ENCODE measurements at regions not wholly inside any gene's neighbourhood (a gene's known extent, or its start where the extent isn't known, plus 50 kb on each side); places are given as distances from the start of the nearest gene placed in this dataset.
A peak's percentile ranks its signal among the peaks of the same experiment; 100 is the strongest.
"Not testable (repeated sequence)": the region's sequence is repeated elsewhere in the genome, so short reads cannot be mapped to it uniquely, and the experiment has no call there.

- DNase-seq, result peak in 1 of 2 experiments; percentile 34
Observed at GRCh38 chr15:100721758-100722550, 119.6 kb downstream of the ASB7 start.

GRCh38 chr15:100722551-100723314 is 120.3 kb downstream of the ASB7 start:
- DNase-seq, result no peak

- DNase-seq, result no peak
Observed at GRCh38 chr15:100723315-100723801, 121.0 kb downstream of the ASB7 start.

GRCh38 chr15:100725121-100726069 is 123.0 kb downstream of the ASB7 start:
- DNase-seq, result no peak

GRCh38 chr15:100726070-100726420 is 123.7 kb downstream of the ASB7 start:
- no peak for DNase-seq

- DNase-seq, result no peak
Observed at GRCh38 chr15:100726421-100727190, 124.2 kb downstream of the ASB7 start.

- no peak for DNase-seq
Observed at GRCh38 chr15:100727291-100727851, 125.0 kb downstream of the ASB7 start.

- DNase-seq, result no peak
Observed at GRCh38 chr15:100728371-100729201, 126.2 kb downstream of the ASB7 start.

- DNase-seq, result no peak
Observed at GRCh38 chr15:100729461-100729860, 127.1 kb downstream of the ASB7 start.

- no peak for DNase-seq
Observed at GRCh38 chr15:100730129-100730528, 127.7 kb downstream of the ASB7 start.

GRCh38 chr15:100730655-100731266 is 128.4 kb downstream of the ASB7 start:
- no peak for DNase-seq

- no peak for DNase-seq
Observed at GRCh38 chr15:100731267-100732152, 129.1 kb downstream of the ASB7 start.

- DNase-seq, result no peak
Observed at GRCh38 chr15:100732211-100733055, 130.0 kb downstream of the ASB7 start.

- no peak for DNase-seq
Observed at GRCh38 chr15:100733101-100733842, 130.9 kb downstream of the ASB7 start.

- DNase-seq, result not testable (repeated sequence)
Observed at GRCh38 chr15:100733843-100734185, 131.4 kb downstream of the ASB7 start.

- DNase-seq, result no peak
Observed at GRCh38 chr15:100734586-100734985, 132.2 kb downstream of the ASB7 start.
